Neural cell (in vitro differentiated cells): ENCODE measurements at regions not wholly inside any gene's neighbourhood (a gene's known extent, or its start where the extent isn't known, plus 50 kb on each side); places are given as distances from the start of the nearest gene placed in this dataset.

Experiments
- H2AFZ ChIP-seq: fragments of 200-600, 300-800 bp; sonication (generic), shearing (Covaris generic); 2 replicates; pipeline ENCODE4 v1.6.0; 2014; ENCODE audit warnings: low read depth, mild to moderate bottlenecking, antibody characterized with exemption, low read length, moderate library complexity
- H3F3A ChIP-seq: fragments of 200-600 bp; shearing (Covaris generic); 2 replicates; pipeline ENCODE4 v1.6.1; 2016; ENCODE audit warnings: mild to moderate bottlenecking, moderate library complexity, mixed read lengths, antibody characterized with exemption, low read length; ENCODE audit not compliant: insufficient read depth, poor library complexity, severe bottlenecking
- H3K27ac ChIP-seq: fragments of 200-600, 300-800 bp; sonication (generic), shearing (Covaris generic); 2 replicates; pipeline ENCODE4 v1.5.1; 2014; ENCODE audit warnings: mild to moderate bottlenecking, low read length, moderate library complexity
- H3K27me3 ChIP-seq: fragments of 300-800, 200-600 bp; sonication (generic), shearing (Covaris generic); 2 replicates; pipeline ENCODE4 v1.6.0; 2014; ENCODE audit warnings: mild to moderate bottlenecking, low read depth, low read length, moderate library complexity; ENCODE audit not compliant: insufficient read depth
- H3K36me3 ChIP-seq: fragments of 300-800, 200-600 bp; sonication (generic), shearing (Covaris generic); 2 replicates; pipeline ENCODE4 v1.5.1; 2014; ENCODE audit warnings: mild to moderate bottlenecking, antibody characterized with exemption, low read length, moderate library complexity; ENCODE audit not compliant: insufficient read depth
- H3K4me2 ChIP-seq: fragments of 300-800, 200-600 bp; sonication (generic), shearing (Covaris generic); 2 replicates; pipeline ENCODE4 v1.6.0; 2014; ENCODE audit warnings: mild to moderate bottlenecking, low read length
- H3K4me3 ChIP-seq: fragments of 300-800, 200-600 bp; sonication (generic), shearing (Covaris generic); 2 replicates; pipeline ENCODE4 v1.5.1; 2014; ENCODE audit warnings: mild to moderate bottlenecking, low read length, moderate library complexity
- H3K79me2 ChIP-seq: fragments of 200-600 bp; shearing (Covaris generic); replicated peaks from 2 replicates; pipeline ENCODE4 v1.6.0; 2014; ENCODE audit warnings: mild to moderate bottlenecking, low read length, moderate library complexity; ENCODE audit not compliant: insufficient read depth
- H3K9ac ChIP-seq: fragments of 300-800, 200-600 bp; sonication (generic), shearing (Covaris generic); 2 replicates; pipeline ENCODE4 v1.6.1; 2016; ENCODE audit warnings: mild to moderate bottlenecking, low read length, mixed read lengths
- H3K9me2 ChIP-seq: fragments of 200-600 bp; shearing (Covaris generic); 2 replicates; pipeline ENCODE4 v1.6.1; 2016; ENCODE audit warnings: mild to moderate bottlenecking, low read length, mixed read lengths; ENCODE audit not compliant: insufficient read depth
- H3K9me3 ChIP-seq: fragments of 200-600, 300-800 bp; sonication (generic), shearing (Covaris generic); 2 replicates; pipeline ENCODE4 v1.6.1; 2016; ENCODE audit warnings: mild to moderate bottlenecking, mixed run types, low read length, moderate library complexity, mixed read lengths
- H4K20me1 ChIP-seq: fragments of 200-600 bp; shearing (Covaris generic); 2 replicates; pipeline ENCODE4 v1.6.1; 2016; ENCODE audit warnings: mild to moderate bottlenecking, mixed run types; ENCODE audit not compliant: insufficient read depth
- EP300 ChIP-seq: fragments of 450-650 bp; conservative IDR thresholded peaks from 2 replicates; pipeline ENCODE4 v1.6.1; 2014; ENCODE audit warnings: antibody characterized with exemption, mild to moderate bottlenecking, moderate library complexity; ENCODE audit not compliant: poor library complexity, severe bottlenecking
- EZH2 ChIP-seq: fragments of 200-600, 300-800 bp; shearing (Covaris generic), sonication (generic); IDR thresholded peaks from 2 replicates; pipeline ENCODE4 v1.6.1; 2014; ENCODE audit warnings: antibody characterized with exemption, low read length, borderline replicate concordance, mild to moderate bottlenecking; ENCODE audit not compliant: insufficient read depth, poor library complexity, severe bottlenecking
- MXI1 ChIP-seq: fragments of 450-650 bp; conservative IDR thresholded peaks from 2 replicates; pipeline ENCODE4 v1.6.1; 2014; ENCODE audit warnings: antibody characterized with exemption, mild to moderate bottlenecking; ENCODE audit not compliant: poor library complexity, severe bottlenecking
- POLR2AphosphoS5 ChIP-seq: IDR thresholded peaks from 2 replicates; pipeline ENCODE4 v1.6.1; 2012
- RAD21 ChIP-seq: fragments of 450-650 bp; conservative IDR thresholded peaks from 2 replicates; pipeline ENCODE4 v1.6.1; 2014; ENCODE audit warnings: antibody characterized with exemption, mild to moderate bottlenecking, moderate library complexity
- SMC3 ChIP-seq: fragments of 450-650 bp; conservative IDR thresholded peaks from 2 replicates; pipeline ENCODE4 v1.6.1; 2014; ENCODE audit warnings: antibody characterized with exemption, mild to moderate bottlenecking, moderate library complexity; ENCODE audit not compliant: poor library complexity
- TAF1 ChIP-seq: IDR thresholded peaks from 2 replicates; pipeline ENCODE4 v1.6.1; 2012; ENCODE audit warnings: low read depth
- TF ChIP-seq, protein P1 (sequence below): fragments of 450-650 bp; IDR thresholded peaks from 2 replicates; pipeline ENCODE4 v1.5.1; 2014; ENCODE audit warnings: antibody characterized with exemption, mild to moderate bottlenecking, moderate library complexity; ENCODE audit not compliant: poor library complexity, severe bottlenecking
- TF ChIP-seq, protein P2 (sequence below): IDR thresholded peaks from 2 replicates; pipeline ENCODE4 v1.6.1; 2012; ENCODE audit warnings: borderline replicate concordance

DNA sequence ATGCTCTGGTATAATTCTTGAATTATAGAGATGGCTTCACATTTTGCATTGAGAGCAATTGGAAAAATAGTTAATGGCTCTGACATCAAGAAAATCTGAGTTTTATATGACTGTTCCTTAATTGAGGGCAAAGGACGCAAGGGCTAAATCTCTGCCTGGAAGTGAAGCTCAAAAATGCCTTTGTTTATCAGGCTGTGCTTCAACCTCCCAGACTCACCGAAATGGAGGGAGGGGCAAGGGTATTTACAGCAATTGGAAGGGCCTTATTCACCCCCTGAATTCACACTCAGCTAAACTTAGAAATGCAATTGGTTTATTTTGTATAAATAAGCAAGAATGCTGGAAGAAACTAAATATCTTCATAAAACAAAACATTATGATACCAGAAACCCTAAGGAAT is 737.2 kb upstream of the MMS22L start:
- TF ChIP-seq, protein P1, sequence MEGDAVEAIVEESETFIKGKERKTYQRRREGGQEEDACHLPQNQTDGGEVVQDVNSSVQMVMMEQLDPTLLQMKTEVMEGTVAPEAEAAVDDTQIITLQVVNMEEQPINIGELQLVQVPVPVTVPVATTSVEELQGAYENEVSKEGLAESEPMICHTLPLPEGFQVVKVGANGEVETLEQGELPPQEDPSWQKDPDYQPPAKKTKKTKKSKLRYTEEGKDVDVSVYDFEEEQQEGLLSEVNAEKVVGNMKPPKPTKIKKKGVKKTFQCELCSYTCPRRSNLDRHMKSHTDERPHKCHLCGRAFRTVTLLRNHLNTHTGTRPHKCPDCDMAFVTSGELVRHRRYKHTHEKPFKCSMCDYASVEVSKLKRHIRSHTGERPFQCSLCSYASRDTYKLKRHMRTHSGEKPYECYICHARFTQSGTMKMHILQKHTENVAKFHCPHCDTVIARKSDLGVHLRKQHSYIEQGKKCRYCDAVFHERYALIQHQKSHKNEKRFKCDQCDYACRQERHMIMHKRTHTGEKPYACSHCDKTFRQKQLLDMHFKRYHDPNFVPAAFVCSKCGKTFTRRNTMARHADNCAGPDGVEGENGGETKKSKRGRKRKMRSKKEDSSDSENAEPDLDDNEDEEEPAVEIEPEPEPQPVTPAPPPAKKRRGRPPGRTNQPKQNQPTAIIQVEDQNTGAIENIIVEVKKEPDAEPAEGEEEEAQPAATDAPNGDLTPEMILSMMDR: no peak
- TF ChIP-seq TAF1 (no peak), RAD21 (no peak), POLR2AphosphoS5 (no peak), EZH2 (no peak), MXI1 (no peak), SMC3 (no peak), EP300 (no peak)
- TF ChIP-seq, protein P2, sequence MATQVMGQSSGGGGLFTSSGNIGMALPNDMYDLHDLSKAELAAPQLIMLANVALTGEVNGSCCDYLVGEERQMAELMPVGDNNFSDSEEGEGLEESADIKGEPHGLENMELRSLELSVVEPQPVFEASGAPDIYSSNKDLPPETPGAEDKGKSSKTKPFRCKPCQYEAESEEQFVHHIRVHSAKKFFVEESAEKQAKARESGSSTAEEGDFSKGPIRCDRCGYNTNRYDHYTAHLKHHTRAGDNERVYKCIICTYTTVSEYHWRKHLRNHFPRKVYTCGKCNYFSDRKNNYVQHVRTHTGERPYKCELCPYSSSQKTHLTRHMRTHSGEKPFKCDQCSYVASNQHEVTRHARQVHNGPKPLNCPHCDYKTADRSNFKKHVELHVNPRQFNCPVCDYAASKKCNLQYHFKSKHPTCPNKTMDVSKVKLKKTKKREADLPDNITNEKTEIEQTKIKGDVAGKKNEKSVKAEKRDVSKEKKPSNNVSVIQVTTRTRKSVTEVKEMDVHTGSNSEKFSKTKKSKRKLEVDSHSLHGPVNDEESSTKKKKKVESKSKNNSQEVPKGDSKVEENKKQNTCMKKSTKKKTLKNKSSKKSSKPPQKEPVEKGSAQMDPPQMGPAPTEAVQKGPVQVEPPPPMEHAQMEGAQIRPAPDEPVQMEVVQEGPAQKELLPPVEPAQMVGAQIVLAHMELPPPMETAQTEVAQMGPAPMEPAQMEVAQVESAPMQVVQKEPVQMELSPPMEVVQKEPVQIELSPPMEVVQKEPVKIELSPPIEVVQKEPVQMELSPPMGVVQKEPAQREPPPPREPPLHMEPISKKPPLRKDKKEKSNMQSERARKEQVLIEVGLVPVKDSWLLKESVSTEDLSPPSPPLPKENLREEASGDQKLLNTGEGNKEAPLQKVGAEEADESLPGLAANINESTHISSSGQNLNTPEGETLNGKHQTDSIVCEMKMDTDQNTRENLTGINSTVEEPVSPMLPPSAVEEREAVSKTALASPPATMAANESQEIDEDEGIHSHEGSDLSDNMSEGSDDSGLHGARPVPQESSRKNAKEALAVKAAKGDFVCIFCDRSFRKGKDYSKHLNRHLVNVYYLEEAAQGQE: no peak
- no peak overlapping the region for H3K4me2 ChIP-seq
- no peaks in the 10 kb centered on the region for H3K9me3 ChIP-seq
- H3K9ac ChIP-seq: no peak overlapping the region
- H4K20me1 ChIP-seq: no peaks in the 10 kb centered on the region
- no peaks in the 10 kb centered on the region for H3K9me2 ChIP-seq
- H3F3A ChIP-seq: no peaks in the 10 kb centered on the region
- H3K4me3 ChIP-seq: no peak overlapping the region
- H3K27me3 ChIP-seq: no peaks in the 10 kb centered on the region
- H3K79me2 ChIP-seq: no peaks in the 10 kb centered on the region
- no peak overlapping the region for H2AFZ ChIP-seq
- H3K27ac ChIP-seq: no peak overlapping the region
- no peaks in the 10 kb centered on the region for H3K36me3 ChIP-seq

DNA sequence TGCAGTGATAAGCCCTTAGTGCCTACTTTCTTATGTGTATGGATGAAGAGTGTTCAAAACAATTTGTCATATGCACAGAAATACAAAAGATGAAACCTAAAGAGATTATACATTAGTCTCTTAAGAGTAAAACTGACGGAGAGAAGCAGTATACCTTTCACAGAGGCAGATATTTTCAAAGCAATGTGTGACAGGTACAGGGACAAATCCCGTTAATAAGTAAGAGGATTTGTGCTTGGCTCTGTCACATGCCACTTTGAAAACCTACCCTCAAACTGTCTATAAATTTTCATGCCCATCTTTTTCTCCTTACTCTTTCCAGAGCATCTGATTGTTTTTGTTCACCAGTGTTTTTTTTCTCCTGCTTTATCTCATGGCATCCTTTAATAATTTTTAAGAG is 741.3 kb upstream of the MMS22L start:
- no peak for TF ChIP-seq RAD21
- no peak for TF ChIP-seq EZH2
- TF ChIP-seq POLR2AphosphoS5: peak; percentile 59
- TF ChIP-seq EP300: peak; percentile 78
- TF ChIP-seq TAF1: no peak
- TF ChIP-seq SMC3: no peak
- no peaks in the 10 kb centered on the region for H4K20me1 ChIP-seq
- H3K9me2 ChIP-seq: no peaks in the 10 kb centered on the region
- no peaks in the 10 kb centered on the region for H3K36me3 ChIP-seq
- no peaks in the 10 kb centered on the region for H3K27me3 ChIP-seq
- no peak overlapping the region for H3K4me3 ChIP-seq
- no peak overlapping the region for H2AFZ ChIP-seq
- no peak overlapping the region for H3K27ac ChIP-seq
- no peak overlapping the region for H3K9ac ChIP-seq
- H3K4me2 ChIP-seq: no peak overlapping the region
- H3K9me3 ChIP-seq: no peaks in the 10 kb centered on the region
- H3F3A ChIP-seq: no peaks in the 10 kb centered on the region
- H3K79me2 ChIP-seq: no peaks in the 10 kb centered on the region

DNA sequence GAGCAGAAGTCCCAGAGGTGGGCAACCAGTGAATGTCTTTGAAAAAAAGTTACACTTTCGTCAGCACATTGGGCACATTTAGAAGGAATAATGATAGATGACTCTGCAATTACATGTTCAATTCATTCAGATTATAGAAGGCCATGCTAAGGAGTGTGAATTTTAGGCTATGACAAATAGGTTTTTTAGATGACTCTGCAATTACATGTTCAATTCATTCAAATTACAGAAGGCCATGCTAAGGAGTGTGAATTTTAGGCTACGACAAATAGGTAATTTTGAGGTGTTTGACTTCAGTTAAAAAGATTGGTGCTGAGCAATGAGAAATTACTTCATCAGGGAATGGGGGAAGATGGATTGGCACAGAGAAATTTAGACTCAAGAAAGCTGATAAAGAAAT is 744.9 kb upstream of the MMS22L start:
- Histone ChIP-seq H2AFZ (no peak overlapping the region), H3K36me3 (no peaks in the 10 kb centered on the region), H3K4me3 (no peak overlapping the region), H3F3A (no peaks in the 10 kb centered on the region), H3K9me2 (no peaks in the 10 kb centered on the region), H3K4me2 (no peak overlapping the region), H4K20me1 (no peaks in the 10 kb centered on the region), H3K9ac (no peak overlapping the region), H3K27ac (no peak overlapping the region), H3K79me2 (no peaks in the 10 kb centered on the region), H3K9me3 (no peaks in the 10 kb centered on the region), H3K27me3 (no peaks in the 10 kb centered on the region)
- TF ChIP-seq, protein P2: no peak
- TF ChIP-seq EZH2: no peak
- no peak for TF ChIP-seq POLR2AphosphoS5
- TF ChIP-seq MXI1: no peak
- no peak for TF ChIP-seq SMC3
- no peak for TF ChIP-seq RAD21
- TF ChIP-seq EP300: no peak
- TF ChIP-seq TAF1: no peak
- TF ChIP-seq, protein P1: no peak
